SK-N-SH treated with all-trans-retinoic acid at 6 μM for 48 hours (cell line): ENCODE measurements at regions not wholly inside any gene's neighbourhood (a gene's known extent, or its start where the extent isn't known, plus 50 kb on each side); places are given as distances from the start of the nearest gene placed in this dataset.

Experiments
- ATAC-seq: fragments of 200-7000 bp; cut with Tn5 transposase; 3 replicates; pipeline ENCODE4 v1.9.1; 2020; ENCODE audit warnings: mild to moderate bottlenecking, moderate library complexity
- ARNTL ChIP-seq: fragments of 450-650 bp; formaldehyde crosslinking; IDR thresholded peaks from 2 replicates; pipeline ENCODE4 v1.5.0; 2020; ENCODE audit warnings: low read depth, mild to moderate bottlenecking, moderate library complexity, borderline replicate concordance
- CREB5 ChIP-seq: fragments of 250-450 bp; sonication (Bioruptor Pico); IDR thresholded peaks from 2 replicates; pipeline ENCODE4 v1.5.1; 2020; ENCODE audit warnings: low read depth, mild to moderate bottlenecking, moderate library complexity
- CSDC2 ChIP-seq: fragments of 250-450 bp; sonication (Bioruptor Pico); IDR thresholded peaks from 2 replicates; pipeline ENCODE4 v1.5.0; 2020; ENCODE audit warnings: mild to moderate bottlenecking, moderate library complexity
- CSRNP3 ChIP-seq: fragments of 250-450 bp; sonication (Bioruptor Pico); IDR thresholded peaks from 2 replicates; pipeline ENCODE4 v1.5.1; 2021; ENCODE audit warnings: mild to moderate bottlenecking, moderate library complexity
- ESRRG ChIP-seq: fragments of 250-450 bp; sonication (Bioruptor Pico); IDR thresholded peaks from 2 replicates; pipeline ENCODE4 v1.6.1; 2021; ENCODE audit warnings: mild to moderate bottlenecking
- GLIS3 ChIP-seq: fragments of 250-450 bp; sonication (Bioruptor Pico); IDR thresholded peaks from 2 replicates; pipeline ENCODE4 v1.5.0; 2020; ENCODE audit warnings: mild to moderate bottlenecking, moderate library complexity
- ISL1 ChIP-seq: fragments of 250-450 bp; sonication (Bioruptor Pico); IDR thresholded peaks from 2 replicates; pipeline ENCODE4 v2.1.2; 2022; ENCODE audit warnings: mild to moderate bottlenecking, moderate library complexity
- OSR1 ChIP-seq: fragments of 250-450 bp; sonication (Bioruptor Pico); IDR thresholded peaks from 2 replicates; pipeline ENCODE4 v1.8.0; 2022; ENCODE audit warnings: moderate library complexity, mild to moderate bottlenecking, inconsistent platforms
- PATZ1 ChIP-seq: fragments of 250-450 bp; sonication (Bioruptor Pico); IDR thresholded peaks from 2 replicates; pipeline ENCODE4 v1.8.0; 2020; ENCODE audit warnings: mild to moderate bottlenecking, moderate library complexity, borderline replicate concordance
- POU6F1 ChIP-seq: fragments of 250-450 bp; sonication (Bioruptor Pico); IDR thresholded peaks from 2 replicates; pipeline ENCODE4 v1.8.0; 2021; ENCODE audit warnings: low read depth, mild to moderate bottlenecking, moderate library complexity, borderline replicate concordance
- PPARA ChIP-seq: fragments of 250-450 bp; sonication (Bioruptor Pico); IDR thresholded peaks from 2 replicates; pipeline ENCODE4 v1.5.0; 2020; ENCODE audit warnings: mild to moderate bottlenecking, borderline replicate concordance
- RARB ChIP-seq: fragments of 250-450 bp; sonication (Bioruptor Pico); IDR thresholded peaks from 2 replicates; pipeline ENCODE4 v1.8.0; 2021; ENCODE audit warnings: mild to moderate bottlenecking, moderate library complexity
- SNAI2 ChIP-seq: fragments of 250-450 bp; sonication (Bioruptor Pico); IDR thresholded peaks from 2 replicates; pipeline ENCODE4 v1.5.0; 2020; ENCODE audit warnings: mild to moderate bottlenecking, moderate library complexity
- TCF4 ChIP-seq: fragments of 250-450 bp; sonication (Bioruptor Pico); IDR thresholded peaks from 2 replicates; pipeline ENCODE4 v1.8.0; 2021; ENCODE audit warnings: mild to moderate bottlenecking, moderate library complexity, borderline replicate concordance
- TOX ChIP-seq: fragments of 250-450 bp; sonication (Bioruptor Pico); IDR thresholded peaks from 2 replicates; pipeline ENCODE4 v1.8.0; 2021; ENCODE audit warnings: mild to moderate bottlenecking, moderate library complexity, borderline replicate concordance
- TSHZ2 ChIP-seq: fragments of 250-450 bp; sonication (Bioruptor Pico); IDR thresholded peaks from 2 replicates; pipeline ENCODE4 v1.5.0; 2020; ENCODE audit warnings: mild to moderate bottlenecking, moderate library complexity
- ZC3H10 ChIP-seq: fragments of 250-450 bp; sonication (Bioruptor Pico); IDR thresholded peaks from 2 replicates; pipeline ENCODE4 v1.5.1; 2021; ENCODE audit warnings: mild to moderate bottlenecking, moderate library complexity
- ZFP3 ChIP-seq: fragments of 250-450 bp; sonication (Bioruptor Pico); IDR thresholded peaks from 2 replicates; pipeline ENCODE4 v1.5.0; 2020; ENCODE audit warnings: mild to moderate bottlenecking, moderate library complexity
- ZFP30 ChIP-seq: fragments of 450-650 bp; formaldehyde crosslinking; IDR thresholded peaks from 2 replicates; pipeline ENCODE4 v1.5.0; 2022; ENCODE audit warnings: mild to moderate bottlenecking, moderate library complexity
- ZNF565 ChIP-seq: fragments of 450-650 bp; formaldehyde crosslinking; conservative IDR thresholded peaks from 2 replicates; pipeline ENCODE4 v1.5.0; 2020; ENCODE audit warnings: low read depth, mild to moderate bottlenecking, moderate library complexity
- ZNF8 ChIP-seq: fragments of 450-650 bp; formaldehyde crosslinking; IDR thresholded peaks from 2 replicates; pipeline ENCODE4 v1.5.0; 2020; ENCODE audit warnings: mild to moderate bottlenecking, moderate library complexity

GRCh38 chr4:79213702-79214101, 112.2 kb downstream of the NAA11 start:
- no peak for ATAC-seq

GRCh38 chr4:79213010-79213409, 112.9 kb downstream of the NAA11 start:
- ATAC-seq: no peak
- TF ChIP-seq GLIS3 (CRISPR knock-in tag) (no peak), OSR1 (CRISPR knock-in tag) (no peak), ZFP30 (CRISPR knock-in tag) (no peak), ARNTL (CRISPR knock-in tag) (no peak), CSRNP3 (CRISPR knock-in tag) (no peak), PPARA (CRISPR knock-in tag) (no peak), ZNF8 (CRISPR knock-in tag) (no peak), ZFP3 (CRISPR knock-in tag) (no peak), TSHZ2 (CRISPR knock-in tag) (no peak), ZC3H10 (CRISPR knock-in tag) (no peak), TCF4 (no peak), RARB (CRISPR knock-in tag) (no peak), ESRRG (CRISPR knock-in tag) (no peak), ZNF565 (no peak)

More at GRCh38 chr4:79213702-79214101, 112.2 kb downstream of the NAA11 start:
- no peak for TF ChIP-seq POU6F1 (CRISPR knock-in tag)
- no peak for TF ChIP-seq TCF4
- TF ChIP-seq ZFP30 (CRISPR knock-in tag): no peak
- TF ChIP-seq ARNTL (CRISPR knock-in tag): no peak
- no peak for TF ChIP-seq ESRRG (CRISPR knock-in tag)
- TF ChIP-seq PATZ1 (CRISPR knock-in tag): no peak
- no peak for TF ChIP-seq PPARA (CRISPR knock-in tag)
- TF ChIP-seq ZFP3 (CRISPR knock-in tag): no peak
- no peak for TF ChIP-seq ISL1 (CRISPR knock-in tag)
- TF ChIP-seq CSDC2 (CRISPR knock-in tag): no peak
- no peak for TF ChIP-seq TOX (CRISPR knock-in tag)
- TF ChIP-seq CSRNP3 (CRISPR knock-in tag): no peak
- no peak for TF ChIP-seq SNAI2 (CRISPR knock-in tag)
- no peak for TF ChIP-seq ZNF565
- no peak for TF ChIP-seq OSR1 (CRISPR knock-in tag)
- TF ChIP-seq CREB5 (CRISPR knock-in tag): no peak
